GM21529 (cell line): ENCODE measurements at regions not wholly inside any gene's neighbourhood (a gene's known extent, or its start where the extent isn't known, plus 50 kb on each side); places are given as distances from the start of the nearest gene placed in this dataset.

Experiments
- ATAC-seq: cut with Tn5 transposase; IDR thresholded peaks from one replicate; pipeline ENCODE4 v1.9.1; 2021; ENCODE audit not compliant: unreplicated experiment

DNA sequence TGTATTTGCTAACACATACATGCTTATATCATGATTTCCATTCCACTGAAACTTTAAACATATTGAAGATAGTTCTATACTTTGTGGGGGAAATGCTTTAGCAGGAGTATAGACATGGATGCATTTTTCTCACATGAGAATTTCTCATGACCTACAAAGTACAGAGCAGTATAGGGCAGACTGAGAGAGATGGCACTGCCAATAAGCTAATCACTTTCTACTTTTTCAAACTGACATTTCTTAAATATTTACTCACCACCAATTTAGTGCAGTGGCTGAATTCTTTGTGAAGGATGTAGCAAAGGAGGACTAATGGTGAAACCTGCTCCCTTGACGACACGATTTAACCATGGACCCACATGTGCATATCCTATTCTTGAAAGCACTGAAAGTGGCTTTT, 923.5 kb downstream of the ADGRL2 start:
- no peak for ATAC-seq

GRCh38 chr1:82722608-82723007, 921.9 kb downstream of the ADGRL2 start:
- no peak for ATAC-seq

DNA sequence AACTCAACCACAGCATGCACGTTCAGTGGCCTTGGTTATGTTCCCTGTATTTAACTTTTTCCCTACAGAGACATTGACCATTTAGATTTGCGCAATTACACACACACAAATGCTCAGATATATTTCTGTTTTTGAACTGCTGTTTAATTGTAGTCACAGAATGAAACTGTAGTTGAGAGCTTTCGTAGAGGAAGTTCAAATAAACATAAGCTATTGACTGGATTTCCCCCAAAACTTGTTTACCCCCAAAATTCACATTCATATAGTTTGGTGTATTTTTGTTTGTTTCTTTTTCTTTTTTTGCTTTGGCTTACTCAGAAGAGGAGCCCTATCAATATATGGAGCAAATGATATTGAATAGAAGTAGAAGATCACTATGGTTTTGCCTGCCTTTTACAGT, 921.0 kb downstream of the ADGRL2 start:
- ATAC-seq: no peak

GRCh38 chr1:82718719-82719419, 918.1 kb downstream of the ADGRL2 start:
- no peak for ATAC-seq

- ATAC-seq: no peak
These were observed 909.4 kb downstream of the ADGRL2 start for GRCh38 chr1:82710091-82710490.

DNA sequence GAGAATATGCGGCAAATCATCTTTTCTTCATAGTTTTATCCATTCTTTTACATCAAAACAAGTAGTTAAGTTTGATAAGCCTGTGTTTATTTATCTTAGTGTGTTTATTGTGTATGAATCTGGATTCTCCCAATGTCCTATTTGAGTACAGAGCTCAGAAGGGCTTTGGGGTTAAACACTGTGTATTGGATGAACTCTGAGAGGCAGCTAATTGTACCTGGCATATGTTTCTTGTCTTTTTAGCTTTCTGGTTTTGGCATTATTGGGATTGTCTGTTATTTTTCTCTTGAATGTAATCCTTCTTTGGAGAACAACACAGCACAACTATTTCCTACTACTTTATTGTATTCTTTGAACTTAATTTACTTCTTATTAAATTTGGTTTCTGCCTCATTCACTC, 906.9 kb downstream of the ADGRL2 start:
- ATAC-seq: no peak

DNA sequence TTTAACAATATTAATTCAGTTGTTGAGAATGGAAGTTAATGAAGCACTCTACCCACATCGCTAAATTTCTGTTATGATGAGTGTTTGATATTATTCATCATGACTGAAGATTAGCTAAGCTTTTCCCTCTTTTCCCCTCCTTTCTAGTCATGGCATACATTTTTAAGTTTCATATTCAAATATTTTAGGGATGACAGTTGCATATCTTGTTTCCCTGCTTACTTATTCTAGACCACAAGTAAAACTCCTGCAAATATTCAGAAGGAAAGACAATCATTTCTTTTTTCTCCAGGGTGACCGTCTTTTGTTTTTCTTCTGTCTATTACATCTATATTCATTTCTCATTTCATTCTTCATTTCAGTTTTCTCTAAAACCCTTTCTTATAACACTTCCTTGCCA, 906.0 kb downstream of the ADGRL2 start:
- no peak for ATAC-seq

GRCh38 chr1:82704966-82705365, 904.2 kb downstream of the ADGRL2 start:
- ATAC-seq: no peak

GRCh38 chr1:82704393-82704792, 903.7 kb downstream of the ADGRL2 start:
- no peak for ATAC-seq

DNA sequence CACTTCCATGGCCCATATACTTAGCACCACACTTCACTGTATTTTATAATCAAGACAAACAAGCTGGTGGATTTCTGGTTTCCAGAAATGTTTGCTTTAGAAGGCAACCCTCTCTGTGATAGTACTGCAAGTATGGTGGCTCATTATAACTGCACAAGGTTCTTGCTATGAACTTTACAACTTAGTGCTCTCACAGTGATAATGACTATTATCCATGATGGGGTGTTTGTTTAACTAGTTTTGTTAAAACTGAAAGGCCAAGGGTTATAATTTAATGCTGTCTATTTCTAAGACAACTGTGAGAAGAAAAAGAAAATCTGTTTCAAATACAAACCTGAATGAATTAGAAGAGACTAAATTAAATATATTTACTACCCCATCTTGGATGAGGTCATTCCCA, 903.2 kb downstream of the ADGRL2 start:
- no peak for ATAC-seq

- no peak for ATAC-seq
These were observed 899.7 kb downstream of the ADGRL2 start for GRCh38 chr1:82700476-82700875.

- no peak for ATAC-seq
These were observed 897.2 kb downstream of the ADGRL2 start for GRCh38 chr1:82697965-82698364.

- no peak for ATAC-seq
These were observed 894.7 kb downstream of the ADGRL2 start for GRCh38 chr1:82695443-82695842.

DNA sequence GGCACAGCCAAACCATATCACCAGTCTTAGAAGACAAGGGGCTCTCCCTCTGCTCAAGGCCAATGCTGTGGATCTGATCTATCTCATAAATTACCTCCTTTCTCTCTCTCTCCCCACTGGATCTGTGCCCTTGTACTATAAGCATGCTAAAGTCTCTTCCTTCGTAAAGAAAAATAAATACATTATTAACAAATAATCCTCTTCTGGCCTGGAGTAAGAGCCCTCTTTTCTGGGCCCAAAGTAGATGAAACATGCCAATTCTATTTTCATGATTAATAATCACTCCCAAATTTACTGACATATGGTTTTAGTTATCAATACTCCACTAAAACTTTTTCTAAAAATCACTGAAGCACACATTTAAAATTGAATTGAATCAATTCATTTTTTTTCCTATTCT, 889.7 kb downstream of the ADGRL2 start:
- no peak for ATAC-seq

DNA sequence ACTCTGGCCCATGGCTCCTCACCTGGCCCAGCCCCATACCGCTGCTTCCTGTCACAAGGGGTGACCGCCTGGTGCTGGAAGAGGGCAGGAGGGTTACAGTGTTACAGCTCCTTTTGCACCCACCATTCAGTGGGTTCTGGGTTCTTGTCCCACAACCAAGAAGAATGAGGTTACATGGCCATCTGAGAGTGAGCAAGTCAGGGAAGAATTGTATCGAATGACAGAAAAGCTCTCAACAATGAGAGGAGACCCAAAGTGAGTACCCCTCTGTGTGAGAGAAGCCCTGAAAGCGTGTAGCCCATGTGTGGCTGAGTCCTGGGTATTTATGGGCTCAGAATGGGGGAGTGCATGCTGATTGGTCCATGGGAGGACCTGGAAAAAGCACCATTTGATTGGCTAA, 888.5 kb downstream of the ADGRL2 start:
- ATAC-seq: no peak

DNA sequence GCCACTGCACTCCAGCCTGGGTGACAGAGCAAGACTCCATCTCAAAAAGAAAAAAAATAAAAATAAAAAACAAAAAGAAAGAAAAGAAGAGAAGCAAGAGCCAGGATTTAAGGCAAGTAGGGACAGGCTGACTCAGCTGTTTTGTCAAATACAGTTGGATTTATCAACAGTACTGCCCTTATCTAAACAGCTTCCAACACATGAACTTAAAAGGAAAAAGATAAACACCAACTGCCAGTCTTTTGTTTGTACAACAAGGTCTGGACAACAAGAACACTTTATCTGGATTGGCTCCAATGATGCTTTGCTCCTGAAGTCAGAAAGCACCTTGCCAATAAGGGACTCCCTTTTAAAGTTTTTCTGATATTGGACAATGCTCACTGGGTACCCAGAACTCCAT, 886.0 kb downstream of the ADGRL2 start:
- no peak for ATAC-seq

- ATAC-seq: no peak
These were observed 846.2 kb downstream of the ADGRL2 start for GRCh38 chr1:82646888-82647287.

- no peak for ATAC-seq
These were observed 845.6 kb downstream of the ADGRL2 start for GRCh38 chr1:82646336-82646735.

DNA sequence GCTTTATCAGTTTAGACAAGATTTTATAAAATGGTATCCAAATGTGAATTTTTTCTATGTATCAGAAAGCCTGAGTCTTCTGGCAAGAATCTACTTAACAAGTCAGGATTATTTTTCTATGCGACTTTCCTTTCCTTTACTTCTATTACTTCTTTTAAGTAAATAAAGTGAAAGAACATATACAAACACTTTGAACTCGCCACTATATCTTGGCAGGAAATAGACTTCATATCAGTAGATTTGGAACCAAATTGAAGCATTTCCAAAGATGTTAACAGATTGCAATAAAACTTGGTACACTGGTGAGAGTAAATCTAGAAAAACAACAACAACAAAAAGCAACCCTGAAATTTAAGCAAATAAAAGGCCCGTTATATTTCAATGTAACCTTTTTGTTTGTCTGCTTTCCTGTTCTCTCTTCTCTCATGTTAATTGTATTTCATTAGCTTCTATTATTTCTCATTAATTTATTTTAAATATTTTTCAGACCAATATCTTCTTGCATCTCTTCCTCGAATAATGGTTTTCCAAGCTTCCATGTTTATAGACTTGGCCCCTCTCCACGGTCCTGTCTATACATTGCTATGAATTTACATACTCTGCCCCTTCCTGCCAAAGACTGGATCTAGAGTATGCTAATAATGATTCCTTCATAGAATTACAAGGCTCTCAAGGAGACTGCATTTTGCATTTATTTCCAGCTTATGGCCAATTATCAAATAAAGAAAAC, 843.6 kb downstream of the ADGRL2 start:
- ATAC-seq: no peak

DNA sequence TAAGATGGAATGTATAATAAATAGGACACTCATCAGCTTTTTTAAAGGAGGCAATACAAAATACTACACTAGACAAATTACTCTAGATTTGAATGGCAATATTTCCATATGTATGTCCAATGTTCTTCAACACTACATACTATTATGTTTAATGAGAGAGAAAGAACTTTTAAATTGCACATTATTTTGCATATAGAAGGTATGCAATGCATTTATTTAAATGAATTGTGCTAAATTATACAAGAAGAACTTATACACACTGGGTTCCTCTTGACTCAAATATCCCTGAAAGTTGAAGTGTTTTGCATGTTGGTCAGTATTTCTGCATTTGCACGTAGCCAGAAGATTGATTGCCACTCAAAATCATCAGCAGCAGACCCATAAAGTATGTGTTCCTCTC, 839.6 kb downstream of the ADGRL2 start:
- ATAC-seq: no peak

DNA sequence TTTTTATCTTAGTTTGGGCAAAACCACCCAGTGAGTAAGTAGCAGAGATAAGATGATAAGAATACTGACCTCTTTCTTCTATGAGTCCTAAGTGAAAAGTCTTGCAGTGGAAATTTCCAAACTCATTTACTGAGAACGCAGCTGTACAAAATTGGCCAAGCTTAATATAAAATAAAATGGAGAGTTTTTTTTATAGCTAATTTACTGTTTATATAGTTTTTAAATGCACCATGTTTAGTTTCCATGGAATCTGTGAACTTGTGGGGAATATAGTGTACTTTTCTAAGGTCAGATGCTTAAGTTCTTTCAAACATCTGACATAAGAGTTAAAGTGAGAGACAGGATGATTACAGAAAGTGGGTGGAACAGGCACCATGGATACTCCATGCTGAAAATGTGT, 833.5 kb downstream of the ADGRL2 start:
- ATAC-seq: no peak

- ATAC-seq: no peak
These were observed 831.4 kb downstream of the ADGRL2 start for GRCh38 chr1:82632155-82632554.

DNA sequence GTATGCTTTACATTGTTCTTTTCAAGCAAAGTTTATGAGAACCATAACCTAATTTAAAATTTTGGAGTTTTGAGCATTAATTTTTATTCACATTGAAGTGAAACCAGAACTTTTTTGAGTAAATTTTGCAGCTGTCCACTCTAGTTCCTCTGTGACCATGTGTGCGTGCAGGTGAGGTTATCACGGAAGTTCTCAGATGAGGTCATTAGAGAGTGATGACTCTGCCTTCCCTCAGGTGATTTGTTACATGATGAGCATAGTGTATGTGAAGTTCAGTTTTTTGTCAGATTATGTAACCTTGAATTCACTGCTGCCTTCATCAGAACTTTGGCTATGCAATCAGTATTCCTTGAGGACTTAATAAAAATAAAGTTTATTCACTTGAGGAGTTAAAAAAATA, 828.2 kb downstream of the ADGRL2 start:
- no peak for ATAC-seq
